HepG2 (cell line): ENCODE measurements at regions not wholly inside any gene's neighbourhood (a gene's known extent, or its start where the extent isn't known, plus 50 kb on each side); places are given as distances from the start of the nearest gene placed in this dataset.

Source experiments
- ASH2L ChIP-seq: fragments of 300-600, 200-600 bp; sonication (generic); IDR thresholded peaks from 2 replicates; pipeline ENCODE4 v1.7.0; 2017; ENCODE audit warnings: low read depth, mild to moderate bottlenecking, moderate library complexity, mixed read lengths, low read length; ENCODE audit not compliant: insufficient read length
- CHD2 ChIP-seq: IDR thresholded peaks from 2 replicates; pipeline ENCODE4 v1.6.1; 2011; ENCODE audit warnings: low read depth, low read length, improper control_type of control experiment
- CREB3 ChIP-seq: sonication (generic); formaldehyde crosslinking; IDR thresholded peaks from 2 replicates; pipeline ENCODE4 v1.5.0; 2020; ENCODE audit warnings: missing genetic modification reagents
- FOXO1 ChIP-seq: sonication (generic); formaldehyde crosslinking; IDR thresholded peaks from 2 replicates; pipeline ENCODE4 v1.4.0; 2020; ENCODE audit warnings: missing genetic modification reagents
- HDAC6 ChIP-seq: fragments of 200-600 bp; sonication (generic); IDR thresholded peaks from 2 replicates; pipeline ENCODE4 v1.7.0; 2017; ENCODE audit warnings: mild to moderate bottlenecking, antibody characterized with exemption, low read length, low read depth
- JUND ChIP-seq: sonication (generic); formaldehyde crosslinking; IDR thresholded peaks from 2 replicates; pipeline ENCODE4 v1.8.0; 2022; ENCODE audit warnings: mild to moderate bottlenecking, missing genetic modification reagents
- KAT8 ChIP-seq: IDR thresholded peaks from 2 replicates; pipeline ENCODE4 v1.6.1; 2016; ENCODE audit warnings: missing genetic modification reagents, missing compliant biosample characterization
- MAF1 ChIP-seq: sonication (generic); formaldehyde crosslinking; IDR thresholded peaks from 2 replicates; pipeline ENCODE4 v1.5.0; 2020; ENCODE audit warnings: missing genetic modification reagents, borderline replicate concordance
- NFAT5 ChIP-seq: sonication (generic); formaldehyde crosslinking; IDR thresholded peaks from 2 replicates; pipeline ENCODE4 v1.4.0; 2020; ENCODE audit warnings: missing genetic modification reagents
- NR2F1 ChIP-seq, 2 experiments: fragments of 450-650 bp in 1 of 2; formaldehyde crosslinking in 1 of 2; IDR thresholded peaks; 2 replicates each; pipeline versions ENCODE4 v1.5.0 to v1.6.1; 2016 to 2020; ENCODE audit warnings: mild to moderate bottlenecking in 1 of 2, missing compliant biosample characterization in 1 of 2, missing genetic modification reagents in 1 of 2, moderate library complexity in 1 of 2
- SMYD3 ChIP-seq: sonication (generic); formaldehyde crosslinking; IDR thresholded peaks from 2 replicates; pipeline ENCODE4 v1.8.1; 2023; ENCODE audit warnings: mild to moderate bottlenecking, missing genetic modification reagents
- SNAPC4 ChIP-seq: sonication (generic); formaldehyde crosslinking; IDR thresholded peaks from 2 replicates; pipeline ENCODE4 v1.4.0; 2020; ENCODE audit warnings: mild to moderate bottlenecking, missing genetic modification reagents
- THAP11 ChIP-seq: IDR thresholded peaks from 2 replicates; pipeline ENCODE4 v1.6.1; 2016; ENCODE audit warnings: missing biosample characterization, missing genetic modification reagents
- ZNF263 ChIP-seq: sonication (generic); formaldehyde crosslinking; IDR thresholded peaks from 2 replicates; pipeline ENCODE4 v1.4.0; 2020; ENCODE audit warnings: missing genetic modification reagents
- ZNF354B ChIP-seq: sonication (generic); formaldehyde crosslinking; IDR thresholded peaks from 2 replicates; pipeline ENCODE4 v1.8.0; 2022; ENCODE audit warnings: mild to moderate bottlenecking, missing genetic modification reagents
- ZSCAN29 ChIP-seq: sonication (generic); formaldehyde crosslinking; conservative IDR thresholded peaks from 2 replicates; pipeline ENCODE4 v1.4.0; 2020; ENCODE audit warnings: mild to moderate bottlenecking, missing genetic modification reagents
- TF ChIP-seq, protein P1 (sequence below): IDR thresholded peaks from 2 replicates; pipeline ENCODE4 v1.6.1; 2016; ENCODE audit warnings: missing biosample characterization, missing genetic modification reagents, low read depth

GRCh38 chr9:129334105-129334935 is 156.3 kb upstream of the IER5L start (continued):
- TF ChIP-seq, protein P1, sequence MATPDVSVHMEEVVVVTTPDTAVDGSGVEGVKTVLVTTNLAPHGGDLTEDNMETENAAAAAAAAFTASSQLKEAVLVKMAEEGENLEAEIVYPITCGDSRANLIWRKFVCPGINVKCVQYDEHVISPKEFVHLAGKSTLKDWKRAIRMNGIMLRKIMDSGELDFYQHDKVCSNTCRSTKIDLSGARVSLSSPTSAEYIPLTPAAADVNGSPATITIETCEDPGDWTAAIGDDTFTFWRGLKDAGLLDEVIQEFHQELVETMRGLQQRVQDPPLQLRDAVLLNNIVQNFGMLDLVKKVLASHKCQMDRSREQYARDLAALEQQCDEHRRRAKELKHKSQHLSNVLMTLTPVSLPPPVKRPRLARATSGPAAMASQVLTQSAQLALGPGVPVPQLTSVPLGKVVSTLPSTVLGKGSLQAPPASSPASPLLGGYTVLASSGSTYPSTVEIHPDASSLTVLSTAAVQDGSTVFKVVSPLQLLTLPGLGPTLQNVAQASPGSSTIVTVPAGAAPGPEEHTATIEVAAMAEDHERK (CRISPR knock-in tag), result no peak
- TF ChIP-seq ZSCAN29 (CRISPR knock-in tag) (no peak; the same call in 1 of the 2 replicates), CREB3 (CRISPR knock-in tag) (no peak), HDAC6 (no peak), JUND (CRISPR knock-in tag) (peak; percentile 99), THAP11 (CRISPR knock-in tag) (peak; percentile 87), NFAT5 (CRISPR knock-in tag) (no peak), FOXO1 (CRISPR knock-in tag) (peak; percentile 85), SMYD3 (CRISPR knock-in tag) (peak; percentile 89; the same call in 1 of the 2 replicates), ASH2L (peak; percentile 81), CHD2 (no peak), ZNF354B (CRISPR knock-in tag) (no peak), NR2F1 (CRISPR knock-in tag; IDR thresholded peaks at IDR 0.05) (peak; percentile 44 to 55), SNAPC4 (CRISPR knock-in tag) (peak; percentile 91), ZNF263 (peak; percentile 95), KAT8 (CRISPR knock-in tag) (peak; percentile 89), MAF1 (CRISPR knock-in tag) (no peak)
